ENCODE measurements at regions not wholly inside any gene's neighbourhood (a gene's known extent, or its start where the extent isn't known, plus 50 kb on each side); places are given as distances from the start of the nearest gene placed in this dataset.
"Not testable (repeated sequence)": the region's sequence is repeated elsewhere in the genome, so short reads cannot be mapped to it uniquely, and the experiment has no call there.

GRCh38 chr4:9592010-9592409, 147.8 kb downstream of the DEFB131A start:
- FAIRE-seq = no peak

DNA sequence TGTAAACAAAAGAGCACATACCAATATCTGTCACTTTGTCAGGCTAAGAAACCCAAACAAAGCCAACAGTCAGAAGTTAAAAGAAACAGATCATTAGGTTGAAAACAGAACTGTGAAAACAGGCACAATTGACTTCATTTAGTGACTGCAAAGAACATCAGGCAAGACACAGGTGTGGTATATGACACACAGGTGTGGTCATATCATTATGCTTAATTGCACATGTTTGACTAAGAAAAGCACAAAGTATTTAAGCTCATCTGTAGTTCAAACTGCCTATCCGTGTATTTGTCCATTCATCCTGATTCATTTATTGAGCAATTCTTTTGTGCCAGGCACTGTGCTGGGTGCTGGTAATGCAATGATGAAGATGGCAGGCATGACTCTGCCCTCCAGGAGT, 150.7 kb downstream of the DEFB131A start:
- H3K4me1 Mint-ChIP-seq (ENCODE audit: low read depth, unreplicated experiment) = peaks cover 4% of the 10 kb centered on the region
- Histone ChIP-seq H3K27me3 (ENCODE audit: insufficient read depth, low read length) (no peaks in the 10 kb centered on the region), H3K27ac (ENCODE audit: low read depth, low read length) (no peak overlapping the region), H2AFZ (ENCODE audit: low read depth, low read length) (no peak overlapping the region), H3K9ac (ENCODE audit: low read length) (no peak overlapping the region), H4K20me1 (ENCODE audit: insufficient read depth, low read length) (no peaks in the 10 kb centered on the region), H3K4me2 (ENCODE audit: low read length) (no peak overlapping the region), H3K36me3 (ENCODE audit: insufficient read depth, low read length) (no peaks in the 10 kb centered on the region), H3K9me3 (ENCODE audit: insufficient read depth, low read depth, low read length) (no peaks in the 10 kb centered on the region), H3K79me2 (ENCODE audit: insufficient read depth, low read length) (no peaks in the 10 kb centered on the region), H3K4me1 (ENCODE audit: insufficient read depth, low read length) (no peaks in the 10 kb centered on the region), H3K4me3 (ENCODE audit: insufficient read depth, low read depth, low read length) (no peak overlapping the region)
- FAIRE-seq (no peak), DNase-seq (ENCODE audit: low read depth) (no peak)
- peaks cover 3% of the 10 kb centered on the region for H3K27me3 Mint-ChIP-seq (ENCODE audit: low read depth, unreplicated experiment)
- TF ChIP-seq CTCF (IDR thresholded peaks at IDR 0.05; ENCODE audit: insufficient read depth, low read depth, low read length) = no peak
- H3K4me3 Mint-ChIP-seq (ENCODE audit: unreplicated experiment) = no peak overlapping the region
- peaks cover 3% of the 10 kb centered on the region for H3K9me3 Mint-ChIP-seq (ENCODE audit: unreplicated experiment)
- no peaks in the 10 kb centered on the region for H3K36me3 Mint-ChIP-seq (ENCODE audit: low read depth, unreplicated experiment)
- no peak overlapping the region for H3K27ac Mint-ChIP-seq (ENCODE audit: unreplicated experiment)

More at GRCh38 chr4:9592010-9592409, 147.8 kb downstream of the DEFB131A start:
- Mint-ChIP-seq H3K4me3 (ENCODE audit: unreplicated experiment) (no peak overlapping the region), H3K27me3 (ENCODE audit: low read depth, unreplicated experiment) (peaks cover 3% of the 10 kb centered on the region), H3K4me1 (ENCODE audit: low read depth, unreplicated experiment) (peaks cover 4% of the 10 kb centered on the region), H3K9me3 (ENCODE audit: unreplicated experiment) (peaks cover 3% of the 10 kb centered on the region), H3K36me3 (ENCODE audit: low read depth, unreplicated experiment) (no peaks in the 10 kb centered on the region), H3K27ac (ENCODE audit: unreplicated experiment) (no peak overlapping the region)
- no peaks in the 10 kb centered on the region for H3K79me2 ChIP-seq (ENCODE audit: insufficient read depth, low read length)
- no peak for DNase-seq (ENCODE audit: low read depth)
- TF ChIP-seq EZH2 (IDR thresholded peaks at IDR 0.05; ENCODE audit: insufficient read depth, low read length) (no peak), CTCF (IDR thresholded peaks at IDR 0.05; ENCODE audit: insufficient read depth, low read depth, low read length) (no peak)
- H3K27me3 ChIP-seq (ENCODE audit: insufficient read depth, low read length) = no peaks in the 10 kb centered on the region
- H2AFZ ChIP-seq (ENCODE audit: low read depth, low read length) = no peak overlapping the region
- H3K4me2 ChIP-seq (ENCODE audit: low read length) = no peak overlapping the region
- no peaks in the 10 kb centered on the region for H3K36me3 ChIP-seq (ENCODE audit: insufficient read depth, low read length)
- H4K20me1 ChIP-seq (ENCODE audit: insufficient read depth, low read length) = no peaks in the 10 kb centered on the region
- no peaks in the 10 kb centered on the region for H3K4me1 ChIP-seq (ENCODE audit: insufficient read depth, low read length)
- no peak overlapping the region for H3K27ac ChIP-seq (ENCODE audit: low read depth, low read length)
- H3K4me3 ChIP-seq (ENCODE audit: insufficient read depth, low read depth, low read length) = no peak overlapping the region
- H3K9ac ChIP-seq (ENCODE audit: low read length) = no peak overlapping the region
- H3K9me3 ChIP-seq (ENCODE audit: insufficient read depth, low read depth, low read length) = no peaks in the 10 kb centered on the region

- H3K27me3 ChIP-seq (ENCODE audit: insufficient read depth, low read length); H2AFZ ChIP-seq (ENCODE audit: low read depth, low read length); H3K27ac ChIP-seq (ENCODE audit: low read depth, low read length); H3K9me3 ChIP-seq (ENCODE audit: insufficient read depth, low read depth, low read length); FAIRE-seq; H3K4me3 ChIP-seq (ENCODE audit: insufficient read depth, low read depth, low read length); H3K36me3 Mint-ChIP-seq (ENCODE audit: low read depth, unreplicated experiment); H3K9ac ChIP-seq (ENCODE audit: low read length); H3K79me2 ChIP-seq (ENCODE audit: insufficient read depth, low read length); H3K4me3 Mint-ChIP-seq (ENCODE audit: unreplicated experiment); H3K4me1 Mint-ChIP-seq (ENCODE audit: low read depth, unreplicated experiment); DNase-seq (ENCODE audit: low read depth); H3K4me1 ChIP-seq (ENCODE audit: insufficient read depth, low read length); H3K4me2 ChIP-seq (ENCODE audit: low read length); H3K27me3 Mint-ChIP-seq (ENCODE audit: low read depth, unreplicated experiment); H4K20me1 ChIP-seq (ENCODE audit: insufficient read depth, low read length); H3K27ac Mint-ChIP-seq (ENCODE audit: unreplicated experiment); H3K9me3 Mint-ChIP-seq (ENCODE audit: unreplicated experiment); H3K36me3 ChIP-seq (ENCODE audit: insufficient read depth, low read length): not testable (repeated sequence)
Observed at GRCh38 chr4:9595531-9595930, 151.3 kb downstream of the DEFB131A start.
